Keratinocyte (primary cell): ENCODE measurements at regions not wholly inside any gene's neighbourhood (a gene's known extent, or its start where the extent isn't known, plus 50 kb on each side); places are given as distances from the start of the nearest gene placed in this dataset.

Source experiments
- EZH2 ChIP-seq: IDR thresholded peaks from one replicate; pipeline ENCODE4 v1.6.1; 2012; ENCODE audit warnings: inconsistent platforms, mild to moderate bottlenecking, low read length, moderate library complexity
- TF ChIP-seq, protein P1 (sequence below), 3 experiments: IDR thresholded peaks in 1 of 3; conservative IDR thresholded peaks in 1 of 3; optimal IDR thresholded peaks in 1 of 3; 2 replicates in 2 of 3; 3 replicates in 1 of 3; pipeline versions ENCODE3 to v1.5.1; 2011; ENCODE audit warnings: low read length in 3 of 3, mild to moderate bottlenecking in 3 of 3, moderate library complexity in 2 of 3, control low read depth in 1 of 3, inconsistent platforms in 1 of 3; ENCODE audit not compliant: insufficient read depth in 2 of 3; ENCODE audit errors: extremely low read depth in 1 of 3

DNA sequence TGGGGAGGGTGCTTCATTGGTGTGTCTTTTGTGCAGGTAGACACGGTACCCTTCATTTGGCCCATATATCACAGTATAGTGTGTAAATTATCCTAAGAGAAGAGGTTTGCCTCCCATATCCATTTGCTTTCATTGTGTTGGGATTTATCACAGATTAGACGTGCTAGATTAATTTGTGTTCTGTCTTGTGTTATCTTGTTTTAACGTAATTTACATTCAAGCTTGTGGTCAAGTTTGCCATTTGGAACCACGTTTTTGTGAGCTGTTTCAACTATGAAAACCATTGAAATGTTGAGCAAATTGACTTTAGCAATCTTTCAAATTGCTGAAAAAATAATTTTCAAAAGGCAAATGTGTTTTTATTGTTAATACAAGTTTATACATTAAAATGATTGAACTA, 1826.5 kb downstream of the SLITRK5 start:
- TF ChIP-seq, protein P1, sequence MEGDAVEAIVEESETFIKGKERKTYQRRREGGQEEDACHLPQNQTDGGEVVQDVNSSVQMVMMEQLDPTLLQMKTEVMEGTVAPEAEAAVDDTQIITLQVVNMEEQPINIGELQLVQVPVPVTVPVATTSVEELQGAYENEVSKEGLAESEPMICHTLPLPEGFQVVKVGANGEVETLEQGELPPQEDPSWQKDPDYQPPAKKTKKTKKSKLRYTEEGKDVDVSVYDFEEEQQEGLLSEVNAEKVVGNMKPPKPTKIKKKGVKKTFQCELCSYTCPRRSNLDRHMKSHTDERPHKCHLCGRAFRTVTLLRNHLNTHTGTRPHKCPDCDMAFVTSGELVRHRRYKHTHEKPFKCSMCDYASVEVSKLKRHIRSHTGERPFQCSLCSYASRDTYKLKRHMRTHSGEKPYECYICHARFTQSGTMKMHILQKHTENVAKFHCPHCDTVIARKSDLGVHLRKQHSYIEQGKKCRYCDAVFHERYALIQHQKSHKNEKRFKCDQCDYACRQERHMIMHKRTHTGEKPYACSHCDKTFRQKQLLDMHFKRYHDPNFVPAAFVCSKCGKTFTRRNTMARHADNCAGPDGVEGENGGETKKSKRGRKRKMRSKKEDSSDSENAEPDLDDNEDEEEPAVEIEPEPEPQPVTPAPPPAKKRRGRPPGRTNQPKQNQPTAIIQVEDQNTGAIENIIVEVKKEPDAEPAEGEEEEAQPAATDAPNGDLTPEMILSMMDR (optimal IDR thresholded peaks at IDR 0.05 in 1 of 3, IDR thresholded peaks at IDR 0.05 in 1 of 3, conservative IDR thresholded peaks at IDR 0.05 in 1 of 3; ENCODE audit: extremely low read depth in 1 of 3, insufficient read depth in 2 of 3, low read length in 3 of 3): no peak
- TF ChIP-seq EZH2: no peak
